MM.1S (cell line): ENCODE measurements at regions not wholly inside any gene's neighbourhood (a gene's known extent, or its start where the extent isn't known, plus 50 kb on each side); places are given as distances from the start of the nearest gene placed in this dataset.

ENCODE experiments used
- CTCF ChIP-seq: fragments of 300-600 bp; sonication (generic); IDR thresholded peaks from 2 replicates; pipeline ENCODE4 v1.5.1; 2016; ENCODE audit warnings: antibody characterized with exemption, low read length, mixed read lengths
- EZH2 ChIP-seq: fragments of 300-600 bp; sonication (generic); optimal IDR thresholded peaks from 2 replicates; pipeline ENCODE3; 2017; ENCODE audit warnings: low read depth, mild to moderate bottlenecking, antibody characterized with exemption, low read length, mixed read lengths

DNA sequence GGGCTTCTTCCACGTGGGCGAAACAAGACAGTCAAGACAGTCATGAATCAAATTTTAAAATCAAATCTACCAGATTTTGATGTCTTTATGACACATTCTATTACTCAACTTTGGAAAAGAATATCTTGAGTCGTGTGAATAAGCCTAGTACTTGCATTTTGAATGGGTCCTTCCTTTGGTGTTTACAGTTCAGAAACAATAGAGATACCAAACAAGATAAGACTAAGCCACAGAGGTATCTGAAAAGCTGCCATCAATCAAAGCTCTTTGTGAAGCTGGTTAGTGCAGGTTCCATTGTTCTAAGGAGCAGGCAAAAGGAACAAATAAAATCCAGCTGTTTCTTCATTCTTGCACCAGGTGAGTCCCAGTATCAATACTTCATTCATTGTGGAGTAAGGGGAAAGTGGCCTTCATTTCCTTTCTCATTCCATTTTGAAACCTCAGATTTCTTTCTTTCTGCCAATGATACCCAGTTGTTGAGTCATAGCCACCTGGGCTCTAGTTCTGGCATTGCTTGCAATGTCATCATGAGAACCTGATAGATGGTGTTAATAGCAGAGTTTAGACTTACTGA, 151.7 kb upstream of the L3MBTL4 start:
- TF ChIP-seq CTCF (no peak), EZH2 (no peak)
